NCI-H2107 (cell line): ENCODE measurements at regions not wholly inside any gene's neighbourhood (a gene's known extent, or its start where the extent isn't known, plus 50 kb on each side); places are given as distances from the start of the nearest gene placed in this dataset.
A peak's percentile ranks its signal among the peaks of the same experiment; 100 is the strongest.

Source experiments
- DNase-seq: peaks from one replicate; lab custom pipeline; 2025; lab: John Stamatoyannopoulos, UW

- DNase-seq: no peak
These were observed 247.6 kb downstream of the MYLK4 start for GRCh38 chr6:2502998-2503674.

GRCh38 chr6:2502096-2502997 is 248.4 kb downstream of the MYLK4 start:
- no peak for DNase-seq

- no peak for DNase-seq
These were observed 252.6 kb downstream of the MYLK4 start for GRCh38 chr6:2497922-2498623.

GRCh38 chr6:2496291-2496690 is 250.9 kb upstream of the GMDS start:
- DNase-seq: no peak

- no peak for DNase-seq
These were observed 247.5 kb upstream of the GMDS start for GRCh38 chr6:2492686-2493523.

GRCh38 chr6:2491137-2491536 is 245.7 kb upstream of the GMDS start:
- DNase-seq: no peak

- no peak for DNase-seq
These were observed 243.2 kb upstream of the GMDS start for GRCh38 chr6:2488578-2488977.

- no peak for DNase-seq
These were observed 239.7 kb upstream of the GMDS start for GRCh38 chr6:2485116-2485515.

- DNase-seq: no peak
These were observed 237.4 kb upstream of the GMDS start for GRCh38 chr6:2482773-2483172.

GRCh38 chr6:2481307-2481706 is 235.9 kb upstream of the GMDS start:
- no peak for DNase-seq

GRCh38 chr6:2480267-2480966 is 235.0 kb upstream of the GMDS start:
- DNase-seq: no peak

- DNase-seq: no peak
These were observed 232.8 kb upstream of the GMDS start for GRCh38 chr6:2478200-2478599.

GRCh38 chr6:2477666-2478065 is 232.3 kb upstream of the GMDS start:
- no peak for DNase-seq

- DNase-seq: no peak
These were observed 231.8 kb upstream of the GMDS start for GRCh38 chr6:2477250-2477649.

- no peak for DNase-seq
These were observed 231.0 kb upstream of the GMDS start for GRCh38 chr6:2476376-2476775.

- DNase-seq: peak; percentile 1
These were observed 226.1 kb upstream of the GMDS start for GRCh38 chr6:2471472-2471871.

GRCh38 chr6:2469428-2469827 is 224.0 kb upstream of the GMDS start:
- DNase-seq: no peak

- DNase-seq: no peak
These were observed 223.2 kb upstream of the GMDS start for GRCh38 chr6:2468601-2468955.

- no peak for DNase-seq
These were observed 222.7 kb upstream of the GMDS start for GRCh38 chr6:2467929-2468600.

GRCh38 chr6:2465336-2465735 is 219.9 kb upstream of the GMDS start:
- DNase-seq: no peak

- DNase-seq: no peak
These were observed 219.2 kb upstream of the GMDS start for GRCh38 chr6:2464641-2465040.
